ENCODE measurements at regions not wholly inside any gene's neighbourhood (a gene's known extent, or its start where the extent isn't known, plus 50 kb on each side); places are given as distances from the start of the nearest gene placed in this dataset.

GRCh38 chr9:108150736-108151586, 661.4 kb upstream of the KLF4 start:
- ChIA-PET CTCF (no interaction called here), POLR2A (no interaction called here)

- ChIA-PET POLR2A (no interaction called here), CTCF (no interaction called here)
These were observed 659.8 kb upstream of the KLF4 start for GRCh38 chr9:108149326-108149725.

- CTCF ChIA-PET, result no interaction called here
- POLR2A ChIA-PET, result no interaction called here
These were observed 653.1 kb upstream of the KLF4 start for GRCh38 chr9:108142504-108143201.

DNA sequence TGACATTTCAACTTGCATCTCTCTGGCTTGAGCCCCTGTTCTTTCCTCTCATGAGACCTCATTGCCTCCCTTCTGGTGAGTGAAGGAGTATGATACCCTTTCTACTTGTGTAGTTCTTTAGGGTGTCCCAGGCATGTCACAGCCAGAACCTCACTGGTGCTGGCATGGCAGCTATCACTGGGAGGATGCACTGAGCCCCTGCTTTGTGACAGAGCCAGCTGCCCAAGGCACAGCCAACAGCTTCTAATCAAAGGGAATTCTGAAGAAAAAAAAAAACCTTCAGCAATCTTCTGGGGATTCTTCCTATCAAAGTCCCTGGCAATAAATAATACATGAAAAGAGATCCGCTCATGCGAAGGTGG, 652.6 kb upstream of the KLF4 start:
- POLR2A ChIA-PET, result no interaction called here
- CTCF ChIA-PET, result no interaction called here

- POLR2A ChIA-PET, result no interaction called here
- CTCF ChIA-PET, result no interaction called here
These were observed 650.3 kb upstream of the KLF4 start for GRCh38 chr9:108139900-108140299.

DNA sequence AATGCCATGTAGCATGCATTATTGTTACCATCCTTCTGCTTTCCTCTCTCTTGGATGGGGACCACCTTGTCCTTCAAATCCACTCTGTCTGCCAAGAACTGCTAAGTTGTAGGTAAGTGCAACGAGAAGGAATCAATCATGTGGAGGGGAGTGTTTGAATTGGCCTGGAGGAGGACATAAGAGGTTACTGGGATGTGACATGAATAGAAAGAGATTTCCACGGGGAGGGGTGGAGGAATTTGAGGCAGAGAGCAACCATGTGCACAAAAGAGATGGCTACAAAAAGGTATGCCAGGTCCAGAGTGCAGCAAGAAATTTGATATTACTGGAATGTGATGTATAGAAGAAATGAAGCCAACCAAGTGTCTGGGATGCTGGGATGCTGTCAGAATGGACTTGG, 648.9 kb upstream of the KLF4 start:
- CTCF ChIA-PET, result no interaction called here
- POLR2A ChIA-PET, result no interaction called here

DNA sequence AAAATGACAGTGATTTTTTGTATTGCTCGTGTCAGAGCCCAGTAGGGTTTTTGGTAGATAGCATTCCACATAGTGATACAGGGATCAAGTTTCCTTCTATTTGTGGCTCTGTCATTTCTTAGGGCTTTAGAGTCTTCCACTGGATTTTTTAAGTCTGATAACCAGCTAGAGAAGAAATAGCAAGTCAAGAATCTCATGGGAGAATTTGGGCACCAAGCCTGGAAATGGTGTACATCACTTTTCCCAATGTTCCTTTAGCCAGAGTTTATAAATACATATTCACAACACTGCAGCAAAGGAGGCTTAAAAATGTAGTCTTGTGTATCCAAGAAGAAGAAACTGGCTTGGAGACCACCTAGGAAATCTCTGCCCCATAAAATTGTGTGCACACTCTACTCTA, 647.1 kb upstream of the KLF4 start:
- ChIA-PET POLR2A (no interaction called here), CTCF (no interaction called here)

- CTCF ChIA-PET, result no interaction called here
- POLR2A ChIA-PET, result no interaction called here
These were observed 645.0 kb upstream of the KLF4 start for GRCh38 chr9:108134486-108135128.

DNA sequence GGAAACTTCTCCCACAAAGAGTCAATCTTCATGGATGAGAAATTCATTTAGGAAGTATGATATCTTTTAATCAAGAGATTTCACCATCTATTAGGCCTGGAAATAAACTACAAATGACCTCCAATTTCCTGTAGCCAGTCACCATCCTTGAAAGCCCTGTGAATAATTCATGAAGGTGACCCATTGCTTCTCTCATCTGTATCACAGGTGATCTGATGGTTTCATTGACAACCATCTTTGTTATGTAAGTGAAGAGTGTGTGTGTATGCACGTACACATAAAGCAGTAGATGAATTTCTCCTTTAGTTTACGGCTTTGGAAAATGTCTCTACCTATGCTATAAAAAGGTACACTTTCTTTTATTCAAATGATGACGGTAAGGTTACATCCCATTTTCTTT, 644.1 kb upstream of the KLF4 start:
- CTCF ChIA-PET, result no interaction called here
- POLR2A ChIA-PET, result no interaction called here

GRCh38 chr9:108133101-108133500, 643.5 kb upstream of the KLF4 start:
- CTCF ChIA-PET, result no interaction called here

DNA sequence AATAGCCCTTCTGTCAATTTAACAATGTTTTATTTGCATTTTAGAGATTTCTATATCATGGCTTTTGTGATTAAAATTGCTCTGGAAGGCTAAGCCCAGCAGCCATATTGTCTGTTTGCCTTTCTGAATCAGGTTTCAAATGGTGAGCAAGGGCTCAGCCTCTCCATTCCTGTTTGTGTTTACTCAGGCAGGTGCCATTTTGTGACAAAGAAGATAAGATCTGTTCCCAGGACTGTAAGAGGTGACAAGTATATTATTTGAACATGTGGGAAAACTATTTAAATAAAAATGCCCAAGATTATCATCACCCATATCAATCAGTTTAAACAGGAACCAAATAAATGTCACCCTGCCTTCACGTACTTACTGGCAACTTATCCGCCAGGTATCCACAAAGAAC, 641.3 kb upstream of the KLF4 start:
- CTCF ChIA-PET, result no interaction called here
- POLR2A ChIA-PET, result no interaction called here

More at GRCh38 chr9:108133101-108133500, 643.5 kb upstream of the KLF4 start:
- POLR2A ChIA-PET, result no interaction called here

- CTCF ChIA-PET, result no interaction called here
These were observed 636.1 kb upstream of the KLF4 start for GRCh38 chr9:108125625-108126024.

DNA sequence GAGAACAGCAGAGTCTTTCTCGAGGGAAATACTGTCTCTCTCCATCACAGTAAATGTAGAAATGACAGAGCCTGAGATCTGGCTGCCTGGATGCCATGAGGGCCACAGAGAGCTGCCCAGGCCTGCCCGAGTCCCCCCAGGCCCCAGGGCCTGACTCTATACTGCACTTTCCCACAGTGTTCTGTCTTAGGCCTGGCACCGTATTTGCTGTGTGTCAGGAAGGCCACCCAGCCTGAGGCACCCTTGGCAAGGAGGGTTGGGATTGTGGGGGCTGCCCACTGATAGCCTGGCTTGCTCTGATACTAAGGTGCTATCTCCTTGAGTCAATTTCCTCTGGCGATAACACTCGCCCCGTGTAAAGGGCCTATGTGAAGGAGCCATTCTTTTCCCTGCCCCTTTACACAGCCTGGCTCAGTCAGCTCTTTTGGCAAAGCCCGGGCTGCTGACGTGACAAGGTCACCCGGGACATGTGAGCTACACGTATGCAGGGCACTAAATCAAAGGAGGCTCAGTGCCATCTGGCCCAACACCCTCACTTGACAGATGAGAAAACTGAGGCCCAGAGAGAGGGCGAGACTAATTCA, 630.1 kb upstream of the KLF4 start:
- POLR2A ChIA-PET, result no interaction called here

More at GRCh38 chr9:108125625-108126024, 636.1 kb upstream of the KLF4 start:
- POLR2A ChIA-PET, result no interaction called here

DNA sequence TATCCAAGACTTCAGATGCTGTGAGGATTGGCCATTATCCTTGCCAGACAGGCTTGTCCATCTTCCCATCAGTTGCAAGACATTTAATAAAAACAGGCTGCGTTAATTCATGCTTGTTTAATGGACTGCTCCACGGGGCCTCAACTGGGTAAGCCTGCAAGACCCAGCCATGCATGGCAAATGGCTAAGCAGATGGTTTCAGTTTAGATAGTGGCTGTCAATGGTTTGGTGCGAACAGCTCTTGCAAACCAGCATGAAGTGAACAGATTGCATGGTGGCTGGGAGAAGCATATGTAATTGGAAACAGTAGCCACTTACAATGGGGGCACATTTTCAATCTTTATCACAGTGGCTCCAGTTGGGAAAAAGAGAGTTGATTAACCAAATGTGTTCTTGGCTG, 628.2 kb upstream of the KLF4 start:
- ChIA-PET CTCF (no interaction called here), POLR2A (no interaction called here)

More for the DNA sequence above, 630.1 kb upstream of the KLF4 start:
- CTCF ChIA-PET, result no interaction called here

DNA sequence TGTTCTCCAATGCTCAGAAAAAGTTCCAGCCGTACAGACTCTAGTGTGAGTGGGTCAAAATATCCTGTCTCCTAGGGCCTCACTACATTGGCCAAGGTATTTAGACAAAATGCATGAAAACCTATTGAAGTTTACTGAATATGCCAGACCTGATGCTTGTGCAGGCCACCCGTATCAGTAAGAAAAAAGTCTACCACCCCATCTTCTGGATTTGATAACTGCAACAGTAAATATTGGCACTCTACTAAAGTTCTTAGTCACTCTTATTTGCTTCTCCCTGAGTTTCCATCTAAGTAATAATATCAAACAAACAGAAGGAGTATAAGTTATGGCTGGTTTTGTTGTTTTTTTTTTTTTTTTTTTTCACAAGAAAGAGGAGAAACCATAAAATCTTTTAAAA, 627.7 kb upstream of the KLF4 start:
- CTCF ChIA-PET, result no interaction called here
- POLR2A ChIA-PET, result no interaction called here

DNA sequence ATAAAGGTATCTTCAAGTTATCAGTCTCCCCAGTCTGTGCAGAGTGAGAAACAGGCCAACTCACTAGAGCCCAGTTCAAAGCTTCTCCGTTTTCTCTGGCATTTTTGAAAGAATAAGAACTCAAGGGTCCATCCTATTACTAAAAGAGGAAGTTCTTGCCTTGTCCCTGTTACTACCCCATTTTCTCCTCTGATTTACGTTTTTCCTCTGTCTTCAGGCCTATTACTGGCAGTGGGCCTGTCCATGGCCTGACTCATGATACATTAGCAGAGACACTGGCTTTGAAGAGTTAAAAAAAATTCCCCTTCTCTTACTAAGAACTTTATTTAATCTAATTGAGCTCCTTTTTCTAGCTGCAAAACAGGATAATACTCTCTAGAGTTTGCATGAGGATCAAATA, 624.0 kb upstream of the KLF4 start:
- CTCF ChIA-PET, result no interaction called here
- POLR2A ChIA-PET, result no interaction called here

- ChIA-PET CTCF (no interaction called here), POLR2A (no interaction called here)
These were observed 620.5 kb upstream of the KLF4 start for GRCh38 chr9:108109927-108110690.

GRCh38 chr9:108108852-108109448, 619.4 kb upstream of the KLF4 start:
- POLR2A ChIA-PET, result no interaction called here

GRCh38 chr9:108108280-108108851, 618.8 kb upstream of the KLF4 start:
- CTCF ChIA-PET, result no interaction called here
- POLR2A ChIA-PET, result no interaction called here

More at GRCh38 chr9:108108852-108109448, 619.4 kb upstream of the KLF4 start:
- CTCF ChIA-PET, result no interaction called here

DNA sequence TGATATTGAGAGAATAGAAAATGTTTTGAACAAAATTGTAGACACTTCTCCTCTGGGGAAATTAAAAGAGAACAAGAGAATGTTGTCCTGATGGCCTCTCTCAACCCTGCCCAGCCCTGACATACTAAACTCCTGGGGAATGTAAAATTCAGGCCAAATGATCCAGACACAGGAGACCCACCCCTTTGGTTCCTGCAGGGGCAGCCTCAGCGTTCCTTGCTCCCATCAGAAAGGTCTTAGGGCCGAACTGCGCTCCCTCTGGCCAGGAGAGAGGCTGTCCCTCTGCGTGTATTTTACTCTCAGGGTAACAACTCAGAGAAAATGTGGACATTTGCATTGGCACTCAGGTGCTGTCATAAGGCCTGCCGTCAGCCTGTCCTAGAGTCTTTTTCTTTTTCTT, 616.3 kb upstream of the KLF4 start:
- CTCF ChIA-PET, result no interaction called here
- POLR2A ChIA-PET, result no interaction called here

All from activated CD8-positive, alpha-beta memory T cell treated with anti-CD3 and anti-CD28 coated beads for 36 hours (primary cell).